ENCODE measurements at regions not wholly inside any gene's neighbourhood (a gene's known extent, or its start where the extent isn't known, plus 50 kb on each side); places are given as distances from the start of the nearest gene placed in this dataset.

GRCh38 chr7:47047384-47047783 lies 534.5 kb downstream of the TNS3 start:
- ChIA-PET CTCF (interaction anchor here (0.6 kb wide), 1 partner anchor 285 kb away, joined by 4 read pairs; no protein-coding TSS in a partner anchor), POLR2A (no interaction called here)
- TF ChIP-seq BHLHE40 (IDR thresholded peaks at IDR 0.05; ENCODE audit: borderline replicate concordance) (no peak), CTBP1 (IDR thresholded peaks at IDR 0.05; ENCODE audit: borderline replicate concordance) (no peak), LEF1 (IDR thresholded peaks at IDR 0.05; ENCODE audit: borderline replicate concordance) (no peak), HDGF (IDR thresholded peaks at IDR 0.05; ENCODE audit: borderline replicate concordance) (no peak), FOXM1 (IDR thresholded peaks at IDR 0.05; ENCODE audit: borderline replicate concordance) (no peak), FOXK2 (IDR thresholded peaks at IDR 0.05) (no peak), NFRKB (IDR thresholded peaks at IDR 0.05) (no peak)
- no peak for DNase-seq (ENCODE audit: extremely low spot score)

- DNase-seq (ENCODE audit: extremely low spot score), result no peak
- TF ChIP-seq BHLHE40 (IDR thresholded peaks at IDR 0.05; ENCODE audit: borderline replicate concordance), result no peak
- no peak for TF ChIP-seq FOXM1 (IDR thresholded peaks at IDR 0.05; ENCODE audit: borderline replicate concordance)
- CTCF ChIA-PET, result interaction anchor here (0.6 kb wide), 1 partner anchor 284 kb away, joined by 4 read pairs; no protein-coding TSS in a partner anchor
- POLR2A ChIA-PET, result no interaction called here
Measured at GRCh38 chr7:47046949-47047348, 535.0 kb downstream of the TNS3 start.

GRCh38 chr7:47045207-47046051 lies 536.5 kb downstream of the TNS3 start:
- POLR2A ChIA-PET, result no interaction called here
- DNase-seq (ENCODE audit: extremely low spot score), result no peak
- CTCF ChIA-PET, result no interaction called here
- TF ChIP-seq LEF1 (IDR thresholded peaks at IDR 0.05; ENCODE audit: borderline replicate concordance) (no peak), ZNF384 (IDR thresholded peaks at IDR 0.05) (no peak), TARDBP (IDR thresholded peaks at IDR 0.05) (no peak), CTBP1 (IDR thresholded peaks at IDR 0.05; ENCODE audit: borderline replicate concordance) (no peak), HDGF (IDR thresholded peaks at IDR 0.05; ENCODE audit: borderline replicate concordance) (no peak), ELF4 (IDR thresholded peaks at IDR 0.05) (no peak), SUZ12 (IDR thresholded peaks at IDR 0.05) (no peak), FOXA1 (IDR thresholded peaks at IDR 0.05) (no peak), L3MBTL2 (conservative IDR thresholded peaks at IDR 0.05) (no peak), FOXK2 (IDR thresholded peaks at IDR 0.05) (no peak), NFRKB (IDR thresholded peaks at IDR 0.05) (no peak), ARNT (IDR thresholded peaks at IDR 0.05) (no peak), FOXM1 (IDR thresholded peaks at IDR 0.05; ENCODE audit: borderline replicate concordance) (no peak), BHLHE40 (IDR thresholded peaks at IDR 0.05; ENCODE audit: borderline replicate concordance) (no peak)

- no peak for TF ChIP-seq SP1 (IDR thresholded peaks at IDR 0.05)
- TF ChIP-seq NFRKB (IDR thresholded peaks at IDR 0.05), result no peak
- no peak for TF ChIP-seq FOXM1 (IDR thresholded peaks at IDR 0.05; ENCODE audit: borderline replicate concordance)
- TF ChIP-seq SUZ12 (IDR thresholded peaks at IDR 0.05), result no peak
- no peak for TF ChIP-seq ZNF384 (IDR thresholded peaks at IDR 0.05)
- TF ChIP-seq PKNOX1 (IDR thresholded peaks at IDR 0.05), result no peak
- TF ChIP-seq HDGF (IDR thresholded peaks at IDR 0.05; ENCODE audit: borderline replicate concordance), result no peak
- TF ChIP-seq CTBP1 (IDR thresholded peaks at IDR 0.05; ENCODE audit: borderline replicate concordance), result no peak
- TF ChIP-seq ARNT (IDR thresholded peaks at IDR 0.05), result no peak
- no peak for TF ChIP-seq BHLHE40 (IDR thresholded peaks at IDR 0.05; ENCODE audit: borderline replicate concordance)
- TF ChIP-seq FOXA1 (IDR thresholded peaks at IDR 0.05), result no peak
- POLR2A ChIA-PET, result no interaction called here
- CTCF ChIA-PET, result no interaction called here
- DNase-seq (ENCODE audit: extremely low spot score), result no peak
Measured at GRCh38 chr7:47044625-47045024, 537.3 kb downstream of the TNS3 start.

GRCh38 chr7:47043304-47043703 lies 538.6 kb downstream of the TNS3 start:
- TF ChIP-seq TARDBP (IDR thresholded peaks at IDR 0.05) (no peak), FOXA1 (IDR thresholded peaks at IDR 0.05) (no peak), ZNF384 (IDR thresholded peaks at IDR 0.05) (no peak), L3MBTL2 (conservative IDR thresholded peaks at IDR 0.05) (no peak), ARNT (IDR thresholded peaks at IDR 0.05) (no peak), BHLHE40 (IDR thresholded peaks at IDR 0.05; ENCODE audit: borderline replicate concordance) (no peak), NFRKB (IDR thresholded peaks at IDR 0.05) (no peak), FOXK2 (IDR thresholded peaks at IDR 0.05) (no peak), HDGF (IDR thresholded peaks at IDR 0.05; ENCODE audit: borderline replicate concordance) (no peak), SP1 (IDR thresholded peaks at IDR 0.05) (no peak), CTBP1 (IDR thresholded peaks at IDR 0.05; ENCODE audit: borderline replicate concordance) (no peak), LEF1 (IDR thresholded peaks at IDR 0.05; ENCODE audit: borderline replicate concordance) (no peak), PKNOX1 (IDR thresholded peaks at IDR 0.05) (no peak), ELF4 (IDR thresholded peaks at IDR 0.05) (no peak), SUZ12 (IDR thresholded peaks at IDR 0.05) (no peak), FOXM1 (IDR thresholded peaks at IDR 0.05; ENCODE audit: borderline replicate concordance) (no peak)
- ChIA-PET POLR2A (no interaction called here), CTCF (no interaction called here)
- DNase-seq (ENCODE audit: extremely low spot score), result no peak

GRCh38 chr7:47042669-47043068 lies 539.2 kb downstream of the TNS3 start:
- POLR2A ChIA-PET, result no interaction called here
- TF ChIP-seq CTBP1 (IDR thresholded peaks at IDR 0.05; ENCODE audit: borderline replicate concordance) (no peak), NFRKB (IDR thresholded peaks at IDR 0.05) (no peak), HDGF (IDR thresholded peaks at IDR 0.05; ENCODE audit: borderline replicate concordance) (no peak), SP1 (IDR thresholded peaks at IDR 0.05) (no peak), SUZ12 (IDR thresholded peaks at IDR 0.05) (no peak), FOXA1 (IDR thresholded peaks at IDR 0.05) (no peak), ELF4 (IDR thresholded peaks at IDR 0.05) (no peak), BHLHE40 (IDR thresholded peaks at IDR 0.05; ENCODE audit: borderline replicate concordance) (no peak), LEF1 (IDR thresholded peaks at IDR 0.05; ENCODE audit: borderline replicate concordance) (no peak), PKNOX1 (IDR thresholded peaks at IDR 0.05) (no peak), TARDBP (IDR thresholded peaks at IDR 0.05) (no peak), FOXM1 (IDR thresholded peaks at IDR 0.05; ENCODE audit: borderline replicate concordance) (no peak), FOXK2 (IDR thresholded peaks at IDR 0.05) (no peak), ZNF384 (IDR thresholded peaks at IDR 0.05) (no peak), ARNT (IDR thresholded peaks at IDR 0.05) (no peak), L3MBTL2 (conservative IDR thresholded peaks at IDR 0.05) (no peak)
- CTCF ChIA-PET, result no interaction called here
- no peak for DNase-seq (ENCODE audit: extremely low spot score)

Measured in HEK293T (cell line).